B cell (primary cell): ENCODE measurements at regions not wholly inside any gene's neighbourhood (a gene's known extent, or its start where the extent isn't known, plus 50 kb on each side); places are given as distances from the start of the nearest gene placed in this dataset.

Experiments used
- EZH2 ChIP-seq: IDR thresholded peaks from 2 replicates; pipeline ENCODE4 v1.6.1; 2012; ENCODE audit warnings: borderline replicate concordance, low read depth, mild to moderate bottlenecking, moderate library complexity, low read length; ENCODE audit not compliant: insufficient read depth, poor library complexity, severe bottlenecking
- TF ChIP-seq, protein P1 (sequence below): fragments of 200-600 bp; IDR thresholded peaks from one replicate; pipeline ENCODE4 v1.8.0; 2022; ENCODE audit warnings: antibody characterized with exemption, mild to moderate bottlenecking

DNA sequence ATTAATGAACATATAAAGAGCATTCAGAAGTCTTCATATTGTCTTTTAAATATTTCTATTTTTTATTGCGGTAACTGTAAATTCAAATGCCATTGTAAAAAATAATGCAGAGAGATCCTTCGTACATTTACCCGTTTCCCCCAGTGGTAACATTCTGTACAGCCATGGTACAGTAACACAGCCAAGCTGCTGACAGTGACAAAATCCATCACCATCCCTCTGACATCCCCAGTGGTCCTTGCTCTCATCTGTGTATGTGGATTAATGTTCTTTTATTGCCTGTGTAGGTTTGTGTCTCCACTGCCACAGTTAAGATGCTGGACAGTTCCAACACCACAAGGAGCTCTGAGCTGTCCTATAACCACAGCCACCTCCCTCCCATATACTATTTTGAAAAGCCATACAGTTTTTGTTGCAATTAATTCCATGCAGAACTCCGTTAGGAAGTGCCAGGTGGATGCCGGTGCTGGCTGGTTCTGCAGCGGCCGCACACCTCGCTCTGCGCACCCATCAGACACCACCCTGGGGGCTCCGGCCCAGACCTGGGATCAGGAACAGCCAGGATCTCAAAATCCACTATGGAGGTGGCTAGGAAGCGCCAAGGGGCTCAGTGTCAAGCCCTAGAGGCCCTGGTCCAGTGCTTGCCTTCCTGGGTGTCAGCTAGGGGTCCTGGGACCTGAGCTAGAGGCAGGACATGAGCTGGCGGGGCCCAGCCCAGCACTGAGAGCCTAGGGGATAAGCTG lies 93.1 kb upstream of the PMEPA1 start:
- TF ChIP-seq, protein P1, sequence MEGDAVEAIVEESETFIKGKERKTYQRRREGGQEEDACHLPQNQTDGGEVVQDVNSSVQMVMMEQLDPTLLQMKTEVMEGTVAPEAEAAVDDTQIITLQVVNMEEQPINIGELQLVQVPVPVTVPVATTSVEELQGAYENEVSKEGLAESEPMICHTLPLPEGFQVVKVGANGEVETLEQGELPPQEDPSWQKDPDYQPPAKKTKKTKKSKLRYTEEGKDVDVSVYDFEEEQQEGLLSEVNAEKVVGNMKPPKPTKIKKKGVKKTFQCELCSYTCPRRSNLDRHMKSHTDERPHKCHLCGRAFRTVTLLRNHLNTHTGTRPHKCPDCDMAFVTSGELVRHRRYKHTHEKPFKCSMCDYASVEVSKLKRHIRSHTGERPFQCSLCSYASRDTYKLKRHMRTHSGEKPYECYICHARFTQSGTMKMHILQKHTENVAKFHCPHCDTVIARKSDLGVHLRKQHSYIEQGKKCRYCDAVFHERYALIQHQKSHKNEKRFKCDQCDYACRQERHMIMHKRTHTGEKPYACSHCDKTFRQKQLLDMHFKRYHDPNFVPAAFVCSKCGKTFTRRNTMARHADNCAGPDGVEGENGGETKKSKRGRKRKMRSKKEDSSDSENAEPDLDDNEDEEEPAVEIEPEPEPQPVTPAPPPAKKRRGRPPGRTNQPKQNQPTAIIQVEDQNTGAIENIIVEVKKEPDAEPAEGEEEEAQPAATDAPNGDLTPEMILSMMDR = no peak
- TF ChIP-seq EZH2 = no peak
